ENCODE measurements at regions not wholly inside any gene's neighbourhood (a gene's known extent, or its start where the extent isn't known, plus 50 kb on each side); places are given as distances from the start of the nearest gene placed in this dataset.
A peak's percentile ranks its signal among the peaks of the same experiment; 100 is the strongest.

- no peak overlapping the region for H3K4me2 ChIP-seq (ENCODE audit: low read length)
- H3K79me2 ChIP-seq (replicated peaks; ENCODE audit: insufficient read depth, low read length) = no peaks in the 10 kb centered on the region
- TF ChIP-seq POLR2AphosphoS5 (IDR thresholded peaks at IDR 0.05) (no peak), SMC3 (conservative IDR thresholded peaks at IDR 0.05; ENCODE audit: poor library complexity) (no peak), RAD21 (conservative IDR thresholded peaks at IDR 0.05) (no peak), TAF1 (IDR thresholded peaks at IDR 0.05; ENCODE audit: low read depth) (no peak), MXI1 (conservative IDR thresholded peaks at IDR 0.05; ENCODE audit: poor library complexity, severe bottlenecking) (no peak), EP300 (conservative IDR thresholded peaks at IDR 0.05; ENCODE audit: poor library complexity, severe bottlenecking) (no peak), REST (IDR thresholded peaks at IDR 0.05; ENCODE audit: borderline replicate concordance) (no peak), EZH2 (IDR thresholded peaks at IDR 0.05; ENCODE audit: borderline replicate concordance, insufficient read depth, low read length, poor library complexity, severe bottlenecking) (no peak)
- TF ChIP-seq, protein P1, sequence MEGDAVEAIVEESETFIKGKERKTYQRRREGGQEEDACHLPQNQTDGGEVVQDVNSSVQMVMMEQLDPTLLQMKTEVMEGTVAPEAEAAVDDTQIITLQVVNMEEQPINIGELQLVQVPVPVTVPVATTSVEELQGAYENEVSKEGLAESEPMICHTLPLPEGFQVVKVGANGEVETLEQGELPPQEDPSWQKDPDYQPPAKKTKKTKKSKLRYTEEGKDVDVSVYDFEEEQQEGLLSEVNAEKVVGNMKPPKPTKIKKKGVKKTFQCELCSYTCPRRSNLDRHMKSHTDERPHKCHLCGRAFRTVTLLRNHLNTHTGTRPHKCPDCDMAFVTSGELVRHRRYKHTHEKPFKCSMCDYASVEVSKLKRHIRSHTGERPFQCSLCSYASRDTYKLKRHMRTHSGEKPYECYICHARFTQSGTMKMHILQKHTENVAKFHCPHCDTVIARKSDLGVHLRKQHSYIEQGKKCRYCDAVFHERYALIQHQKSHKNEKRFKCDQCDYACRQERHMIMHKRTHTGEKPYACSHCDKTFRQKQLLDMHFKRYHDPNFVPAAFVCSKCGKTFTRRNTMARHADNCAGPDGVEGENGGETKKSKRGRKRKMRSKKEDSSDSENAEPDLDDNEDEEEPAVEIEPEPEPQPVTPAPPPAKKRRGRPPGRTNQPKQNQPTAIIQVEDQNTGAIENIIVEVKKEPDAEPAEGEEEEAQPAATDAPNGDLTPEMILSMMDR (IDR thresholded peaks at IDR 0.05; ENCODE audit: poor library complexity, severe bottlenecking) = no peak
- no peaks in the 10 kb centered on the region for H3K36me3 ChIP-seq (ENCODE audit: insufficient read depth, low read length)
- H3K27ac ChIP-seq (ENCODE audit: low read length) = no peak overlapping the region
- peaks cover 4% of the 10 kb centered on the region for H3K9me3 ChIP-seq (ENCODE audit: low read length)
- no peak overlapping the region for H3K4me3 ChIP-seq (ENCODE audit: low read length)
- H3K9me2 ChIP-seq (ENCODE audit: insufficient read depth, low read length) = no peaks in the 10 kb centered on the region
- H4K20me1 ChIP-seq (ENCODE audit: insufficient read depth) = no peaks in the 10 kb centered on the region
- no peaks in the 10 kb centered on the region for H3K27me3 ChIP-seq (ENCODE audit: insufficient read depth, low read depth, low read length)
- no peaks in the 10 kb centered on the region for H3F3A ChIP-seq (ENCODE audit: insufficient read depth, low read length, poor library complexity, severe bottlenecking)
- H2AFZ ChIP-seq (ENCODE audit: low read depth, low read length) = no peak overlapping the region
- no peak overlapping the region for H3K9ac ChIP-seq (ENCODE audit: low read length)
Observed at GRCh38 chr16:62167551-62167950, 131.3 kb upstream of the CDH8 start.

DNA sequence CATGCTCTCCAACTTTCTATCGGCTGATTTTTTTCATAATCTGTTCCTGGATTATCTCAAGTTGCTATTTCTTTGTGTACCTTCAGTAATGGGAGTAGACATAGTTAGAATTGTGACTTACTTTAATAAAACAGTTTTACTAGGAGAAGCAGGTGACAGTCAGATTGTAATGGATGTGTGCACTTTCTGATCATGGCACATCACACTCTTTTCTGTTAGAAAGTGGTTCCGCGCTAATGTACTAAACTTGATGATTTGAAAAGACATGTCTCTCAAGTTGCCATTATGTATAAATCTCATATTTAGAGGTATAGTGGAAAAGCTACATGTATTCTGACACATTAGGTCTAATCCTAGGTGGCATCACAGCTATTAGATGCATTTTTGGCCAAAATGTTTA, 121.3 kb upstream of the CDH8 start:
- H3K79me2 ChIP-seq (replicated peaks; ENCODE audit: insufficient read depth, low read length) = no peaks in the 10 kb centered on the region

More for the DNA sequence above, 121.3 kb upstream of the CDH8 start:
- Histone ChIP-seq H3K9me2 (ENCODE audit: insufficient read depth, low read length) (no peaks in the 10 kb centered on the region), H3K27ac (ENCODE audit: low read length) (no peak overlapping the region), H3K4me3 (ENCODE audit: low read length) (no peak overlapping the region), H3K4me2 (ENCODE audit: low read length) (no peak overlapping the region), H3F3A (ENCODE audit: insufficient read depth, low read length, poor library complexity, severe bottlenecking) (no peaks in the 10 kb centered on the region), H3K27me3 (ENCODE audit: insufficient read depth, low read depth, low read length) (no peaks in the 10 kb centered on the region), H3K9ac (ENCODE audit: low read length) (no peak overlapping the region), H3K9me3 (ENCODE audit: low read length) (no peaks in the 10 kb centered on the region), H3K36me3 (ENCODE audit: insufficient read depth, low read length) (no peaks in the 10 kb centered on the region), H2AFZ (ENCODE audit: low read depth, low read length) (no peak overlapping the region), H4K20me1 (ENCODE audit: insufficient read depth) (no peaks in the 10 kb centered on the region)
- no peak for TF ChIP-seq REST (IDR thresholded peaks at IDR 0.05; ENCODE audit: borderline replicate concordance)
- no peak for TF ChIP-seq TAF1 (IDR thresholded peaks at IDR 0.05; ENCODE audit: low read depth)
- TF ChIP-seq SMC3 (conservative IDR thresholded peaks at IDR 0.05; ENCODE audit: poor library complexity) = no peak
- no peak for TF ChIP-seq MXI1 (conservative IDR thresholded peaks at IDR 0.05; ENCODE audit: poor library complexity, severe bottlenecking)
- TF ChIP-seq, protein P1 (IDR thresholded peaks at IDR 0.05; ENCODE audit: poor library complexity, severe bottlenecking) = no peak
- no peak for TF ChIP-seq EZH2 (IDR thresholded peaks at IDR 0.05; ENCODE audit: borderline replicate concordance, insufficient read depth, low read length, poor library complexity, severe bottlenecking)
- peak; percentile 62 for TF ChIP-seq EP300 (conservative IDR thresholded peaks at IDR 0.05; ENCODE audit: poor library complexity, severe bottlenecking)
- TF ChIP-seq RAD21 (conservative IDR thresholded peaks at IDR 0.05) = no peak
- TF ChIP-seq POLR2AphosphoS5 (IDR thresholded peaks at IDR 0.05) = peak; percentile 53
